CD4-positive, alpha-beta T cell treated with Interferon alpha-2 for 1 hour (primary cell): ENCODE measurements at regions not wholly inside any gene's neighbourhood (a gene's known extent, or its start where the extent isn't known, plus 50 kb on each side); places are given as distances from the start of the nearest gene placed in this dataset.

Experiments
- DNase-seq, 2 donors: peaks; one replicate each; pipeline ENCODE4 v3.0.0-alpha.2; 2020 to 2022

DNA sequence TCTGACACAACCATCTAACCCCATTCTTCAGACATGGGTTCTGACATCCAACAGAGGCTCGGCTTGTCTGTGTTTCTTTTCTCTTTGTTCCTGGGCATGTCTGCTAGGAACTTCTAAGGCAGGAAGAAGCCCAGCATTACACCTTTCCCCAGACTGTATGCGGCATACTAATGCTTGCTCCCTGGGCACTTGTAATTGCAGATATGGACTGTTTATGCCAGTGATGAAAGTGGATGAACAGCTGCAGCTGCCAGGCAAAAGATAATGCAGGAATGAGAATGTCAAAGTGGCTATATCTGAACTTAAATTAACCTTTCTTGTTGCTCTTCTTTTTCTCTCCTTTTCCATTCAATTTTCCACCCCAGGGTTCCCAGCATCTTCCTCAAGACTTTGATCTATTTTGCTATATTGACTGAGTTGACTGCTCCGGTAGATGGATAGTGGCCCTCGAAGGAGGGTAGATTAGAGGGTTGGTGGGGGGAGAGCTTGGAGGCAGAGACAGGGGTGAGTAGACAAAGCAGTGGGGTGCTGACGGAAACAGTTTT, 344.4 kb downstream of the MAN2A1 start:
- DNase-seq, result no peak

DNA sequence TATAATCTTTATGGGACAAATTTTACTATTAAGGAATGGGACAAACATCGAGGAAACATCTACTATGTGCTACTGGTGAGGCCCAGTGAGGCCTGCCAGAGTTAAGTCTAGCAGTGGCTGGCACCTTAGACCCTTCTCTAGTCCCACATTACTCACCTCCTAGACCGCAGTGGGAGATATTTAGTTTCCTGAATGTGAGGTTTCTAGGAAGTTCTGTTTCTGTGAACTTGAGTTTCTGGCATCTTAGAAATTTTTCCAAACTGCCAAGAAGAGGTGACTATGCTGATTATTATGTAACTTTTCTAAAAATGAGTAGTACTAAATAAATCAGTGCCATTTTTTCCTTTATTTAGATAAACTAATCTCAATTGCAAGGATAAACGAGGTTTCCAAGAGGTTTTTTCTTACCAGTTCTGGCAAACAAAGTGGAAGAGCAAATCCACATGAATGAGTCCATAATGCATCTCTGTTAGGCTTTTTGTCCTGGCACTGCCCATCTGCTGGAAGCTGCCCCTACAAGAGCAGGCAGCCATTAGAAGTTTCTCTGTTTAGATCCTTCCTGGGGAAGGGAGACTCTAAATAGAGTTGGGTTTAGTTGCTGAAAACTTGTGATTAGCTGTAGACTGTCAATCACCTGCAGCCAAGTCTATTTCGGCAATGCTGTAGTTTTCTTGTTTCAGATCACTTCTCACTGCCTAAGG, 348.7 kb downstream of the MAN2A1 start:
- DNase-seq, result no peak

DNA sequence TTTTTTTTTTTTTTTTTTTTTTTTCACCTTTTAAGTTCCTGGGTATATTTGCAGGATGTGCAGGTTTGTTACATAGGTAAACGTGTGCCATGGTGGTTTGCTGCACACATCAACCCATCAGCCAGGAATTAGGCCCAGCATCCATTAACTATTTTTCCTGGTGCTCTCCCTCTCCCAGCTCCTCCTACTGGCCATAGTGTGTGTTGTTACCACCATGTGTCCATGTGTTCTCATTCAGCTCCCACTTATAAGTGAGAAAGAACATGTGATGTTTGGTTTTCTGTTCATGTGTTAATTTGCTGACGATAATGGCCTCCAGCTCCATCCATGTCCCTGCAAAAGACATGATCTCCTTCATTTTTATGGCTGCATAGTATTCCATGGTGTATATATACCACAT, 350.5 kb downstream of the MAN2A1 start:
- no peak for DNase-seq

DNA sequence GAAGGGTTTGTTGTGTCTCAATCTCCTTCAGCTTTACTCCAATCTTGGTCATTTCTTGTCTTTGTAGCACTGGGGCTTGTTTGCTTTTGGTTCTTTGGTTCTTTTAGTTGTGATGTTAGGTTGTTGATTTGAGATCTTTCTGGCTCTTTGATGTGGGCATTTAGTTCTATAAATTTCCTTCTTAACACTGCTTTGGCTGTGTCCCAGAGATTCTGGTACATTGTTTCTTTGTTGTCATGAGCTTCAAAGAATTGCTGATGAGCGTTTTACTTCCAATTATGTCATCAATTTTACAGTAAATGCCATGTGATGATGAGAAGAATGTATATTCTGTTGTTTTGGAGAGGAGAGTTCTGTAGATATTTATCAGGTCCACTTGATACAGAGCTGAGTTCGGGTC, 353.3 kb downstream of the MAN2A1 start:
- peak in 1 of 2 donors; percentile 28 for DNase-seq

- no peak for DNase-seq
These were observed 355.4 kb downstream of the MAN2A1 start for GRCh38 chr5:110045158-110045557.

DNA sequence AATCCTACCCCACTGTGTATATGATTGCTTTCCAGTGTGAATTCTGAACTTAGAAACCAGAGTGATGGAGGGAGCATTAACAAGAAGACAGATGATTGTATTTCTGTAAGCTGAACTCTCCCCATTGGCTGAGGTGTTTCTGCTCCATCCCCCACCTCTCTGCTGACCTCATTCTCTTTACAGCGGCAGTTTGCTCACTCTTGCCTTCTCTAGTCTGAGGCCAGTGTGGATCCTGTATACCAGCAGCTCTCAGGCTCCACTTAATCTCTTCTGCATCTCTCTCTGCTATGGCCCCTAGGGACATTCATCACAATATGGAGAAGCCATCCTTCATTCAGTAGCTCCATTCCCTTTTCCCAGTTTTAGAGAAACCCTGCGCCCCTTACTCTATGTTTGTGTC, 358.8 kb downstream of the MAN2A1 start:
- no peak for DNase-seq

DNA sequence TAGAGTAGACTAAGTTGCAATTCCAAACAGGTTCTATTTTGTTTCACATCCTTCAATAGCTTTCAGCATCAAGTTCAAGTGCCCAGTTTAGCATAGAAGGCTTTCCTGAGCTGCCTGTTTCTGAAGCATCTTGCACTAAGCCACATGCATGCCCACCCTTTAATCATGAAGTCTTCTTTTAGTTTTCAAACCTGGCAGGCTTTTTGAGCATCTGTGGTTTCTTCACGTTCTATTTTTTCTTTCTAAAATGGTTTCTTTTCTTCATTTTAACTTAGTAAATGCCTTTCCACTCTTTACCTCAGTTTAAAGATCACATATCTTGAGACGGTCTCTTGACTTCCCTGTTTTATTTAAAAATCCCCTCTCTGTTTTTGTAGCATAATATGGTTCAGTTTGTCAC, 360.1 kb downstream of the MAN2A1 start:
- DNase-seq, result no peak

GRCh38 chr5:110050640-110051345, 361.1 kb downstream of the MAN2A1 start:
- no peak for DNase-seq

- DNase-seq, result no peak
These were observed 363.5 kb downstream of the MAN2A1 start for GRCh38 chr5:110053205-110053604.

DNA sequence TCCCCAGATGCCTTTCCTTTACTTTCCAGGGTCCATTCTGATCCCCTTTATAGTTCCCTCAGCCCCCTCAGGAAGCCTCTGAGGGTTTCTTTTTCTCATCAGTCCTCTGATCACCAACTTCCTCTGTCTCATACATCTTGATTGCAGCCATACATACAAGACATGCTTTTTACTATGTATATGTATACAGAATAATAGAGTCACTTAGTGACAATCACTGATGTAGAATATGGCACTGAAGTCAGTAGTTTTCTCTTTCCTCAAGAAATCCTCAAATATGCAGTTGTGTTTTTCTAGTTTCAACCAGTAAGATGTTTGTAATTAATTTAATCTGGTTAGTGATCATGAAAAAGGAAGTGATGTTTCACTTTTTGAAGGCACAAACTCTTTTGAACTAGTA, 364.1 kb downstream of the MAN2A1 start:
- no peak for DNase-seq

DNA sequence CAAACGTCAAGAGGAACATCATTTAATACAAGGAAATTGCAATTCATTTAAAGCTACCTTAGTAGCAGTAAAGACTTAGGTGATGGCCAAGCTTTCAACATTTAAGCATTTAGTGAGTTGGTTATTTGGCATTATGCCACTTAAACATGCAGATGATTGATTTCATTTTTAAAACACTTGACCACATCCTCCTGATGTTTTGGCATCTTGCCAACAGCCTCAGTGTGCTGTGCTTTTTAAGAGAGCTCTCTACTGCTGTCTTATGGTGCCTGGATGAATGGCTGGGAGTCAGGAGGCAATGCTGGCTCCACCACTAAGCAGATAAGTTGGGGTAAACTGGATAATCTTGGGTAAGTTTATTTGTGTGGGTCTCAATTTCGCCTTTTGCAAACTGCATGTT, 364.5 kb downstream of the MAN2A1 start:
- DNase-seq, result peak; percentile 80 to 88

DNA sequence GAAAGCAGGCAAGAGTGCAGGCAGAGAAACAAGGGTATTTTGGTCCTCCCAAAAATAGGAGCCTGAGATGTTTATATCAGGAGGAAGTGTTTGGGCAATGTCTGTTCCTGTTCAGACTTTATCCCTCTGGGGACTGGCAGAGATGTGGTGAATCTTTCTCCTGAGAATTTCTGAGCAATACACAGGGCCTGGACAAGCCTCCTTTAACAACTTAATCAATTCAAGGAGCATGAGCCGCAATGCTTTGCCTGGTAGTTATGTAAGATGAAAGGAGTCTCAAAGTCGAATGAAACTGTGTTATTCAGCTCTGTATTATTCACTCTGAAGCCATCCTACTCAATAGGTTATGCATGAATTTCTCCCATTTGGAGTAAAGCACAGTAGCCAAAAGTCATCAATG, 365.6 kb downstream of the MAN2A1 start:
- no peak for DNase-seq

DNA sequence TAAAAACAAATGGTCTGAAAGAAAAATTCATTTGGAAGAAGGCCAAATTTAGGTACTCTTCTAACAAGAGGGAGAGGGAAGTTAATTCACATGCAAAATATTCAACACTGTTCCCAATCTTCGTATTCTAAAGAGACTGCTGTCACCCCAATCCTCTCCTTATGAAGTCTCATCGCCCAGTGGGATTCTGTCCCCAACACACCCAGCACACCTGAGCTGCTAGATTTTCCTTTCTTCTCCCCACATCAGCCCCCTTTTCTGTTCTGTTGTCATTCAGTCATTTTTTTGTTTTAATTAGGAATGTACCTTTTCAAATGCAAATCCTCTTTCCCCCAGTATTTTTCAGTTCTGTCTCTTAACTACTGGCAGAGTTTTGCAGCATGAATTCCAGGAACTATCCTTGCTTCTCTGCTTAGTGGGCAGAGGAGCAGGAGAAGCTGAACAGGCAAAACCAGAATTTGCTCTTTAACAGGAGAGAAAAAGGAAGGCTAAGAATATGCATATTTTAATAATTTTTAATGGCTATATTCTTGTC, 366.9 kb downstream of the MAN2A1 start:
- no peak for DNase-seq

DNA sequence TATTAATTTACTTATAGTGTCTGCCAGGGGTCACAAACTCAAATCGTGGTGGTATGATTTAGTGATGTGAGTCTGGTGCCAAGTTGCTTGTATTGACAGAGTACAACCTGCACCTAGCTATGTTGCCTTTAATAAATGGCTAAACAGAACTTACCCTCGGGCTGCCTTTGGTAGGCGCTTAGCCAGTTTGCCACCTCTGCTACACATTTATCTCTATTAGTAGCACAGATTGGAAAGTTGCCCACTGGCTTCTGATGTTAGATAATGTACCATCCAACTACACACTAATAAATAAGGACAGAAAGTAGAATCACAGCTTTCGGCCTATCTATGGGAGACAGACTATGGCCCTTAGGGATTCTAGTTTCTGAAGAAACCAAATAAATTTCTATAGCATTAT, 368.4 kb downstream of the MAN2A1 start:
- no peak for DNase-seq

GRCh38 chr5:110062246-110062645, 372.5 kb downstream of the MAN2A1 start:
- DNase-seq, result no peak

- DNase-seq, result no peak
These were observed 374.2 kb downstream of the MAN2A1 start for GRCh38 chr5:110063640-110064602.

- no peak for DNase-seq
These were observed 375.0 kb downstream of the MAN2A1 start for GRCh38 chr5:110064603-110065268.

- no peak for DNase-seq
These were observed 381.1 kb downstream of the MAN2A1 start for GRCh38 chr5:110070836-110071235.

- no peak for DNase-seq
These were observed 382.9 kb downstream of the MAN2A1 start for GRCh38 chr5:110072651-110073050.

- DNase-seq, result no peak
These were observed 383.8 kb downstream of the MAN2A1 start for GRCh38 chr5:110073534-110073933.

DNA sequence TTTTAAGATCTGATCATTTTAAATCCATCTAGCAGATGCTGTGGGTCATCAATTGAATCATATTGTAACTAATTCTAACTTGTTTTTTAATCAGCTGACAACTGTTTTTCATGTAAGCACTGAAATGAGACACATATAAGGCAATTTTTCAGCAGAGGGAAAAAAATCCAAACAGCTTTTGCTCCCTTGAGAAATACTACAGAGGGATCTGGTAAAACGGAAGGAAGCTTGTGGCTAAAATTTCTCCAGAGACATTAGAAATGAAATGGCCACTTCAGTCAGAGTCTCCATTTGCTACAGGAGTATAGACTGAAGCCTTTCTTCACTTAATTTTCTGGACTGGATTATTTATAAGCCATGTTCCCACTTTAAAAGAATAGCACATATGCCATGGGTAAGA, 385.9 kb downstream of the MAN2A1 start:
- DNase-seq, result no peak

DNA sequence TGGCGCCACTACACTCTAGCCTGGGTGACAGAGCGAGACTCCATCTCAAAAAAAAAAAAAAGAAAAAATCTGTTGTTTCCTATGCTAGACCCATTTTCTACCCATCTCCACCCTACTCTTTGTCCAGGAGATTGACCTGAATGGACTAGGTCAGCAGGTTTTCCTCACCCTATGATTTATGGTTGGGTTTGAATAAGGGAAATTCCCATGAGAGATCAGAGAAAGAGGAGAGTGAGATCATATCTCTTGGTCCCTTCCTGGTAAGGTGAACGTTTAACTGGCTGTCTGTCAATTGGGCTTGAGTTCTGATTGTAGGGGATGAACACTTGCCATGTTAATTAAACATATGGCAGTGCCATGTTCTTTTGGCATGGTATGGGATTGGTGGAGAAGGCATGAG, 387.4 kb downstream of the MAN2A1 start:
- no peak for DNase-seq
